Breast epithelium (tissue), 4 donors: ENCODE measurements at regions not wholly inside any gene's neighbourhood (a gene's known extent, or its start where the extent isn't known, plus 50 kb on each side); places are given as distances from the start of the nearest gene placed in this dataset.

Experiments
- DNase-seq, 2 donors: peaks; one replicate each; pipeline ENCODE4 v3.0.0-alpha.2; 2019; ENCODE audit warnings: low spot score in 2 of 2
- H3K27ac ChIP-seq, 2 donors: fragments of 200-600 bp; sonication (generic) in 1 of 2; one replicate each; pipeline ENCODE4 v1.5.1; 2016 to 2019; ENCODE audit warnings: mild to moderate bottlenecking in 1 of 2
- H3K27me3 ChIP-seq, 2 donors: fragments of 200-600 bp; sonication (generic) in 1 of 2; one replicate each; pipeline versions ENCODE4 v1.5.1 to v1.6.0; 2017 to 2019; ENCODE audit warnings: control low read depth in 1 of 2, mild to moderate bottlenecking in 1 of 2
- H3K36me3 ChIP-seq: fragments of 200-600 bp; one replicate; pipeline ENCODE4 v1.5.1; 2019
- H3K4me1 ChIP-seq, 2 donors: fragments of 200-600 bp; sonication (generic); one replicate each; pipeline ENCODE4 v1.5.1; 2016 to 2019; ENCODE audit warnings: control low read depth in 1 of 2
- H3K4me3 ChIP-seq, 3 donors: fragments of 200-600 bp; sonication (generic); 1 replicate in 2 of 3; 2 replicates in 1 of 3; pipeline ENCODE4 v1.5.1; 2016 to 2019; ENCODE audit warnings: mild to moderate bottlenecking in 3 of 3, moderate library complexity in 2 of 3
- H3K9me3 ChIP-seq, 2 donors: fragments of 200-600 bp; sonication (generic) in 1 of 2; one replicate each; pipeline ENCODE4 v1.5.1; 2016 to 2019; ENCODE audit warnings: control low read depth in 1 of 2
- POLR2A ChIP-seq: fragments of 450-650 bp; IDR thresholded peaks from one replicate; pipeline ENCODE4 v1.6.1; 2016; ENCODE audit warnings: antibody characterized with exemption, mild to moderate bottlenecking, moderate library complexity
- POLR2AphosphoS5 ChIP-seq, 3 donors: sonication (generic); formaldehyde crosslinking; IDR thresholded peaks; one replicate each; pipeline ENCODE4 v1.6.1; 2017; ENCODE audit warnings: antibody characterized with exemption in 3 of 3
- intact Hi-C: fragments of 100-400 bp; cut with DNase I; formaldehyde crosslinking; loops from one replicate; pipeline ENCODE4 v1.15.1; 2023; ENCODE audit warnings: low total_unique reads
- TF ChIP-seq, protein P1 (sequence below), 3 donors: fragments of 450-650 bp; IDR thresholded peaks; one replicate each; pipeline ENCODE4 v1.5.1; 2016 to 2017; ENCODE audit warnings: antibody characterized with exemption in 3 of 3, mild to moderate bottlenecking in 3 of 3, moderate library complexity in 3 of 3

DNA sequence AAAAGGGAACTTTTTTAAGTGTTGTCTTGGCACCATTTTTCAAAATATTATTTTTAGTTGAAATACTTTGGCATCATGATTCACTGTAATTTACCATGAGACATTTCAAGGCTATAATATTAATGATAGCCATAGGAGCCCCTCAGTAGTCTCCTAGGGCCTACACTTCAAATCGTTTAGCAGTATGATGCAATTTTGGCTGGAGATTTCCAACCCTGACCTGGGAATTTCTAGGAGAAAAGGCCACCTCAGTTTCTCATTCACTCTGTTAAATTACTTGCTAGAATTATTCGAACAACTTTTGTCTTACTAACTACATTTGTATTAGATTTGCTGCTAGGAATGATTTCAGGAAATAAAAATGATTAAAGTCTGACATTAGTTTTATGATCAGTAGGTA is 1610.9 kb upstream of the RAG2 start:
- no peak for DNase-seq
- Histone ChIP-seq H3K9me3 (peaks cover 0 to 10% of the 10 kb centered on the region in 2 donors), H3K27me3 (no peaks in the 10 kb centered on the region), H3K4me3 (no peak overlapping the region), H3K4me1 (no peaks in the 10 kb centered on the region), H3K27ac (no peak overlapping the region), H3K36me3 (no peaks in the 10 kb centered on the region)
- intact Hi-C loops = no loop called here
- no peak for TF ChIP-seq POLR2AphosphoS5 (IDR thresholded peaks at IDR 0.05)
- no peak for TF ChIP-seq POLR2A
- TF ChIP-seq, protein P1, sequence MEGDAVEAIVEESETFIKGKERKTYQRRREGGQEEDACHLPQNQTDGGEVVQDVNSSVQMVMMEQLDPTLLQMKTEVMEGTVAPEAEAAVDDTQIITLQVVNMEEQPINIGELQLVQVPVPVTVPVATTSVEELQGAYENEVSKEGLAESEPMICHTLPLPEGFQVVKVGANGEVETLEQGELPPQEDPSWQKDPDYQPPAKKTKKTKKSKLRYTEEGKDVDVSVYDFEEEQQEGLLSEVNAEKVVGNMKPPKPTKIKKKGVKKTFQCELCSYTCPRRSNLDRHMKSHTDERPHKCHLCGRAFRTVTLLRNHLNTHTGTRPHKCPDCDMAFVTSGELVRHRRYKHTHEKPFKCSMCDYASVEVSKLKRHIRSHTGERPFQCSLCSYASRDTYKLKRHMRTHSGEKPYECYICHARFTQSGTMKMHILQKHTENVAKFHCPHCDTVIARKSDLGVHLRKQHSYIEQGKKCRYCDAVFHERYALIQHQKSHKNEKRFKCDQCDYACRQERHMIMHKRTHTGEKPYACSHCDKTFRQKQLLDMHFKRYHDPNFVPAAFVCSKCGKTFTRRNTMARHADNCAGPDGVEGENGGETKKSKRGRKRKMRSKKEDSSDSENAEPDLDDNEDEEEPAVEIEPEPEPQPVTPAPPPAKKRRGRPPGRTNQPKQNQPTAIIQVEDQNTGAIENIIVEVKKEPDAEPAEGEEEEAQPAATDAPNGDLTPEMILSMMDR (IDR thresholded peaks at IDR 0.05) = no peak

- Histone ChIP-seq H3K4me3 (no peak overlapping the region), H3K4me1 (no peaks in the 10 kb centered on the region), H3K27ac (no peak overlapping the region), H3K36me3 (no peaks in the 10 kb centered on the region), H3K9me3 (peaks cover 0 to 10% of the 10 kb centered on the region in 2 donors), H3K27me3 (no peaks in the 10 kb centered on the region)
- intact Hi-C loops = no loop called here
- DNase-seq = no peak
- TF ChIP-seq POLR2AphosphoS5 (IDR thresholded peaks at IDR 0.05) (no peak), POLR2A (no peak)
- TF ChIP-seq, protein P1 (IDR thresholded peaks at IDR 0.05) = no peak
These were observed 1608.6 kb upstream of the RAG2 start for GRCh38 chr11:38206663-38207062.

GRCh38 chr11:38191101-38191500 is 1593.1 kb upstream of the RAG2 start:
- no peak for DNase-seq
- no peak for TF ChIP-seq POLR2AphosphoS5 (IDR thresholded peaks at IDR 0.05)
- TF ChIP-seq, protein P1 (IDR thresholded peaks at IDR 0.05) = no peak
- TF ChIP-seq POLR2A = no peak
- Histone ChIP-seq H3K4me1 (no peaks in the 10 kb centered on the region), H3K36me3 (no peaks in the 10 kb centered on the region), H3K27ac (no peak overlapping the region), H3K4me3 (no peak overlapping the region), H3K9me3 (no peaks in the 10 kb centered on the region), H3K27me3 (no peaks in the 10 kb centered on the region)
- intact Hi-C loops = no loop called here

GRCh38 chr11:38182126-38182866 is 1584.3 kb upstream of the RAG2 start:
- no peaks in the 10 kb centered on the region for H3K36me3 ChIP-seq
- TF ChIP-seq POLR2AphosphoS5 (IDR thresholded peaks at IDR 0.05) = no peak
- TF ChIP-seq, protein P1 (IDR thresholded peaks at IDR 0.05) = no peak
- no peak for TF ChIP-seq POLR2A
- intact Hi-C loops = no loop called here

GRCh38 chr11:38176686-38177322 is 1578.8 kb upstream of the RAG2 start:
- no peak for DNase-seq
- no peak for TF ChIP-seq POLR2AphosphoS5 (IDR thresholded peaks at IDR 0.05)
- TF ChIP-seq, protein P1 (IDR thresholded peaks at IDR 0.05) = no peak
- no peak for TF ChIP-seq POLR2A
- intact Hi-C loops = no loop called here
- Histone ChIP-seq H3K4me3 (no peak overlapping the region), H3K4me1 (no peaks in the 10 kb centered on the region), H3K27me3 (no peaks in the 10 kb centered on the region), H3K27ac (no peak overlapping the region), H3K36me3 (no peaks in the 10 kb centered on the region), H3K9me3 (no peaks in the 10 kb centered on the region)

More at GRCh38 chr11:38182126-38182866, 1584.3 kb upstream of the RAG2 start:
- H3K4me3 ChIP-seq = no peak overlapping the region
- no peaks in the 10 kb centered on the region for H3K27me3 ChIP-seq
- no peak overlapping the region for H3K27ac ChIP-seq
- DNase-seq = no peak
- no peaks in the 10 kb centered on the region for H3K9me3 ChIP-seq
- no peaks in the 10 kb centered on the region for H3K4me1 ChIP-seq
